ENCODE measurements at regions not wholly inside any gene's neighbourhood (a gene's known extent, or its start where the extent isn't known, plus 50 kb on each side); places are given as distances from the start of the nearest gene placed in this dataset.
"Not testable (repeated sequence)": the region's sequence is repeated elsewhere in the genome, so short reads cannot be mapped to it uniquely, and the experiment has no call there.

GRCh38 chr9:97248252-97248651 lies 59.2 kb upstream of the CCDC180 start:
- not testable (repeated sequence) for DNase-seq (ENCODE audit: low read depth in 1 of 2, low spot score in 1 of 2); H3K27ac ChIP-seq (replicated peaks); H3K27me3 ChIP-seq (ENCODE audit: insufficient read depth, poor library complexity, severe bottlenecking); H3K4me3 ChIP-seq (replicated peaks; ENCODE audit: insufficient read depth, low read length)

DNA sequence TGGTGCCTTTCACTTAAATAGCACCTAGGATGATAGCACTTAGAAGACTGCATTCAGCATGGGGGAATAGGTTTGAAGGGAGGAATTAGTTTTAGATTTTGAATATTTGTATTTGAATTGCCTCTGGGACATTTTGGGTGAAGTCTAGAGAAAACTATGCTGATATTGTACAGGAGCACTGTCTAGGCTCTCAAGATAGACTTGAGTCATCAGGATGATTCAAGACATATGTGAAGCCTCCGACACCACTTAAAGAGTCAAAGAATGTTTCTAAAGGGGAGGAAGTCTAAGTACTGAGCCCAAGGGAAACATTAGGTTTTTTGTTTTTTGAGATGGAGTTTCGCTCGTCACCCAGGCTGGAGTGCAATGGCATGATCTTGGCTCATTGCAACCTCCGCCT lies 63.9 kb upstream of the CCDC180 start:
- TF ChIP-seq, protein P1, sequence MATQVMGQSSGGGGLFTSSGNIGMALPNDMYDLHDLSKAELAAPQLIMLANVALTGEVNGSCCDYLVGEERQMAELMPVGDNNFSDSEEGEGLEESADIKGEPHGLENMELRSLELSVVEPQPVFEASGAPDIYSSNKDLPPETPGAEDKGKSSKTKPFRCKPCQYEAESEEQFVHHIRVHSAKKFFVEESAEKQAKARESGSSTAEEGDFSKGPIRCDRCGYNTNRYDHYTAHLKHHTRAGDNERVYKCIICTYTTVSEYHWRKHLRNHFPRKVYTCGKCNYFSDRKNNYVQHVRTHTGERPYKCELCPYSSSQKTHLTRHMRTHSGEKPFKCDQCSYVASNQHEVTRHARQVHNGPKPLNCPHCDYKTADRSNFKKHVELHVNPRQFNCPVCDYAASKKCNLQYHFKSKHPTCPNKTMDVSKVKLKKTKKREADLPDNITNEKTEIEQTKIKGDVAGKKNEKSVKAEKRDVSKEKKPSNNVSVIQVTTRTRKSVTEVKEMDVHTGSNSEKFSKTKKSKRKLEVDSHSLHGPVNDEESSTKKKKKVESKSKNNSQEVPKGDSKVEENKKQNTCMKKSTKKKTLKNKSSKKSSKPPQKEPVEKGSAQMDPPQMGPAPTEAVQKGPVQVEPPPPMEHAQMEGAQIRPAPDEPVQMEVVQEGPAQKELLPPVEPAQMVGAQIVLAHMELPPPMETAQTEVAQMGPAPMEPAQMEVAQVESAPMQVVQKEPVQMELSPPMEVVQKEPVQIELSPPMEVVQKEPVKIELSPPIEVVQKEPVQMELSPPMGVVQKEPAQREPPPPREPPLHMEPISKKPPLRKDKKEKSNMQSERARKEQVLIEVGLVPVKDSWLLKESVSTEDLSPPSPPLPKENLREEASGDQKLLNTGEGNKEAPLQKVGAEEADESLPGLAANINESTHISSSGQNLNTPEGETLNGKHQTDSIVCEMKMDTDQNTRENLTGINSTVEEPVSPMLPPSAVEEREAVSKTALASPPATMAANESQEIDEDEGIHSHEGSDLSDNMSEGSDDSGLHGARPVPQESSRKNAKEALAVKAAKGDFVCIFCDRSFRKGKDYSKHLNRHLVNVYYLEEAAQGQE (IDR thresholded peaks at IDR 0.05; ENCODE audit: insufficient replicate concordance, low read depth), result no peak
- TF ChIP-seq GABPA (IDR thresholded peaks at IDR 0.05; ENCODE audit: low read depth) (no peak), POLR2AphosphoS5 (IDR thresholded peaks at IDR 0.05; ENCODE audit: low read depth) (no peak), SPI1 (IDR thresholded peaks at IDR 0.05; ENCODE audit: borderline replicate concordance, low read depth) (no peak)
- TF ChIP-seq, protein P2, sequence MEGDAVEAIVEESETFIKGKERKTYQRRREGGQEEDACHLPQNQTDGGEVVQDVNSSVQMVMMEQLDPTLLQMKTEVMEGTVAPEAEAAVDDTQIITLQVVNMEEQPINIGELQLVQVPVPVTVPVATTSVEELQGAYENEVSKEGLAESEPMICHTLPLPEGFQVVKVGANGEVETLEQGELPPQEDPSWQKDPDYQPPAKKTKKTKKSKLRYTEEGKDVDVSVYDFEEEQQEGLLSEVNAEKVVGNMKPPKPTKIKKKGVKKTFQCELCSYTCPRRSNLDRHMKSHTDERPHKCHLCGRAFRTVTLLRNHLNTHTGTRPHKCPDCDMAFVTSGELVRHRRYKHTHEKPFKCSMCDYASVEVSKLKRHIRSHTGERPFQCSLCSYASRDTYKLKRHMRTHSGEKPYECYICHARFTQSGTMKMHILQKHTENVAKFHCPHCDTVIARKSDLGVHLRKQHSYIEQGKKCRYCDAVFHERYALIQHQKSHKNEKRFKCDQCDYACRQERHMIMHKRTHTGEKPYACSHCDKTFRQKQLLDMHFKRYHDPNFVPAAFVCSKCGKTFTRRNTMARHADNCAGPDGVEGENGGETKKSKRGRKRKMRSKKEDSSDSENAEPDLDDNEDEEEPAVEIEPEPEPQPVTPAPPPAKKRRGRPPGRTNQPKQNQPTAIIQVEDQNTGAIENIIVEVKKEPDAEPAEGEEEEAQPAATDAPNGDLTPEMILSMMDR (IDR thresholded peaks at IDR 0.05; ENCODE audit: insufficient read depth, low read length), result no peak
- DNase-seq (ENCODE audit: low read depth in 1 of 2, low spot score in 1 of 2), result no peak
- Histone ChIP-seq H3K4me3 (replicated peaks; ENCODE audit: insufficient read depth, low read length) (no peak overlapping the region), H3K27ac (replicated peaks) (no peak overlapping the region), H3K27me3 (ENCODE audit: insufficient read depth, poor library complexity, severe bottlenecking) (no peaks in the 10 kb centered on the region)

DNA sequence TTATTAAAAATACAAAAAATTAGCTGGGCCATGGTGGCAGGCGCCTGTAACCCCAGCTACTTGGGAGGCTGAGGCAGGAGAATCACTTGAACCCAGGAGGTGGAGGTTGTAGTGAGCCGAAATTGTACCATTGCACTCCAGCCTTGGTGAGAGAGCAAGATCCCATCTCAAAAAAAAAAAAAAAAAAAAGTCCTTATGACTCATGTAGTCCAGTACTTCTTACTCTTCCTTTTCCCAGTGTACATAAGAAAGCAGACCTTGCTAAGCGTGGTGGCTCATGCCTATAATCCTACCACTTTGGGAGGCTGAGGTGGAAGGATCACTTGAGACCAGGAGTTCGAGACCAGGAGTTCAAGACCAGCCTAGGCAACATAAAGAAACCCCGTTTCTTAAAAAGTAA lies 66.0 kb upstream of the CCDC180 start:
- not testable (repeated sequence) for H3K4me3 ChIP-seq (replicated peaks; ENCODE audit: insufficient read depth, low read length); H3K27ac ChIP-seq (replicated peaks); H3K27me3 ChIP-seq (ENCODE audit: insufficient read depth, poor library complexity, severe bottlenecking); DNase-seq (ENCODE audit: low read depth in 1 of 2, low spot score in 1 of 2)

GRCh38 chr9:97237951-97238889 lies 69.2 kb upstream of the CCDC180 start:
- TF ChIP-seq, protein P2 (IDR thresholded peaks at IDR 0.05; ENCODE audit: insufficient read depth, low read length), result no peak
- TF ChIP-seq POLR2AphosphoS5 (IDR thresholded peaks at IDR 0.05; ENCODE audit: low read depth) (peak; percentile 88), GABPA (IDR thresholded peaks at IDR 0.05; ENCODE audit: low read depth) (no peak), SPI1 (IDR thresholded peaks at IDR 0.05; ENCODE audit: borderline replicate concordance, low read depth) (no peak)
- TF ChIP-seq, protein P1 (IDR thresholded peaks at IDR 0.05; ENCODE audit: insufficient replicate concordance, low read depth), result peak; percentile 67

More at GRCh38 chr9:97237951-97238889, 69.2 kb upstream of the CCDC180 start:
- peak overlapping the region; percentile 87 for H3K27ac ChIP-seq (replicated peaks)
- peak overlapping the region; percentile 62 for H3K4me3 ChIP-seq (replicated peaks; ENCODE audit: insufficient read depth, low read length)
- peak; percentile 69 to 90 for DNase-seq (ENCODE audit: low read depth in 1 of 2, low spot score in 1 of 2)
- no peaks in the 10 kb centered on the region for H3K27me3 ChIP-seq (ENCODE audit: insufficient read depth, poor library complexity, severe bottlenecking)

All from HL-60 (cell line).